ENCODE measurements at regions not wholly inside any gene's neighbourhood (a gene's known extent, or its start where the extent isn't known, plus 50 kb on each side); places are given as distances from the start of the nearest gene placed in this dataset.

- no peak for DNase-seq
Measured at GRCh38 chr13:62092536-62092935, 676.9 kb upstream of the PCDH20 start.

- no peak for DNase-seq
Measured at GRCh38 chr13:62088165-62088564, 672.5 kb upstream of the PCDH20 start.

GRCh38 chr13:62087124-62087523 lies 671.5 kb upstream of the PCDH20 start:
- DNase-seq: no peak

GRCh38 chr13:62085337-62086229 lies 669.9 kb upstream of the PCDH20 start:
- DNase-seq: no peak

- no peak for DNase-seq
Measured at GRCh38 chr13:62084728-62085127, 669.1 kb upstream of the PCDH20 start.

GRCh38 chr13:62067821-62068220 lies 652.2 kb upstream of the PCDH20 start:
- DNase-seq: no peak

GRCh38 chr13:62065016-62065415 lies 649.4 kb upstream of the PCDH20 start:
- no peak for DNase-seq

- DNase-seq: no peak
Measured at GRCh38 chr13:62061751-62062150, 646.1 kb upstream of the PCDH20 start.

- DNase-seq: no peak
Measured at GRCh38 chr13:62060570-62060969, 644.9 kb upstream of the PCDH20 start.

- no peak for DNase-seq
Measured at GRCh38 chr13:62057286-62057685, 641.6 kb upstream of the PCDH20 start.

- DNase-seq: no peak
Measured at GRCh38 chr13:62049992-62050391, 634.3 kb upstream of the PCDH20 start.

GRCh38 chr13:62046512-62046911 lies 630.9 kb upstream of the PCDH20 start:
- DNase-seq: no peak

GRCh38 chr13:62043600-62043999 lies 628.0 kb upstream of the PCDH20 start:
- no peak for DNase-seq

- no peak for DNase-seq
Measured at GRCh38 chr13:62040806-62041205, 625.2 kb upstream of the PCDH20 start.

GRCh38 chr13:62040078-62040477 lies 624.4 kb upstream of the PCDH20 start:
- no peak for DNase-seq

GRCh38 chr13:62038214-62038613 lies 622.6 kb upstream of the PCDH20 start:
- DNase-seq: no peak

- DNase-seq: no peak
Measured at GRCh38 chr13:62035981-62036380, 620.3 kb upstream of the PCDH20 start.

- no peak for DNase-seq
Measured at GRCh38 chr13:62033934-62034333, 618.3 kb upstream of the PCDH20 start.

- DNase-seq: no peak
Measured at GRCh38 chr13:62022369-62022768, 606.7 kb upstream of the PCDH20 start.

GRCh38 chr13:62019858-62020257 lies 604.2 kb upstream of the PCDH20 start:
- DNase-seq: no peak

GRCh38 chr13:62014299-62014698 lies 598.6 kb upstream of the PCDH20 start:
- DNase-seq: no peak

GRCh38 chr13:62003452-62003851 lies 587.8 kb upstream of the PCDH20 start:
- DNase-seq: no peak

- DNase-seq: no peak
Measured at GRCh38 chr13:61994174-61994573, 578.5 kb upstream of the PCDH20 start.

- no peak for DNase-seq
Measured at GRCh38 chr13:61989978-61990377, 574.3 kb upstream of the PCDH20 start.

GRCh38 chr13:61988810-61989209 lies 573.2 kb upstream of the PCDH20 start:
- DNase-seq: no peak

Measured in bone marrow (tissue), 2 donors.